Gastroesophageal sphincter (tissue), 3 donors: ENCODE measurements at regions not wholly inside any gene's neighbourhood (a gene's known extent, or its start where the extent isn't known, plus 50 kb on each side); places are given as distances from the start of the nearest gene placed in this dataset.

Source experiments
- CTCF ChIP-seq, 4 experiments: fragments of 200-600 bp in 2 of 4; fragments of 450-650 bp in 2 of 4; sonication (generic) in 1 of 4; IDR thresholded peaks; one replicate each; pipeline ENCODE4 v1.5.1; 2017 to 2019; ENCODE audit warnings: antibody characterized with exemption in 4 of 4, mild to moderate bottlenecking in 2 of 4, moderate library complexity in 2 of 4
- EP300 ChIP-seq: sonication (generic); formaldehyde crosslinking; IDR thresholded peaks from one replicate; pipeline ENCODE4 v1.6.1; 2017; ENCODE audit warnings: antibody characterized with exemption, mild to moderate bottlenecking
- POLR2AphosphoS5 ChIP-seq: sonication (generic); formaldehyde crosslinking; IDR thresholded peaks from one replicate; pipeline ENCODE4 v1.6.1; 2017; ENCODE audit warnings: antibody characterized with exemption

- TF ChIP-seq POLR2AphosphoS5 (no peak), EP300 (no peak), CTCF (IDR thresholded peaks at IDR 0.05) (no peak)
Measured at GRCh38 chr10:9743639-9744038, 1274.0 kb upstream of the CELF2 start.
